Endodermal cell (in vitro differentiated cells): ENCODE measurements at regions not wholly inside any gene's neighbourhood (a gene's known extent, or its start where the extent isn't known, plus 50 kb on each side); places are given as distances from the start of the nearest gene placed in this dataset.

Experiments
- DNase-seq: peaks from one replicate; pipeline ENCODE4 v3.0.0-alpha.2; 2017
- H3K27ac ChIP-seq: 2 replicates; pipeline ENCODE4 v1.5.1; 2013; ENCODE audit warnings: mild to moderate bottlenecking, low read depth, low read length, moderate library complexity
- H3K27me3 ChIP-seq: 2 replicates; pipeline ENCODE4 v1.6.1; 2013; ENCODE audit warnings: mild to moderate bottlenecking, low read length, moderate library complexity; ENCODE audit not compliant: insufficient read depth, control insufficient read depth, poor library complexity, severe bottlenecking
- H3K36me3 ChIP-seq: 2 replicates; pipeline ENCODE4 v1.7.0; 2013; ENCODE audit warnings: mild to moderate bottlenecking, low read length, moderate library complexity; ENCODE audit not compliant: control insufficient read depth, insufficient read depth
- H3K4me1 ChIP-seq: one replicate; pipeline ENCODE4 v1.7.0; 2013; ENCODE audit warnings: low read length; ENCODE audit not compliant: control insufficient read depth, insufficient read depth
- H3K4me3 ChIP-seq: 2 replicates; pipeline ENCODE4 v1.5.1; 2013; ENCODE audit warnings: mild to moderate bottlenecking, low read length, moderate library complexity
- H3K9ac ChIP-seq: 2 replicates; pipeline ENCODE4 v1.6.1; 2013; ENCODE audit warnings: mild to moderate bottlenecking, low read length, moderate library complexity; ENCODE audit not compliant: poor library complexity, severe bottlenecking; ENCODE audit errors: extremely low read depth
- H3K9me3 ChIP-seq: 2 replicates; pipeline ENCODE4 v1.6.1; 2013; ENCODE audit warnings: mild to moderate bottlenecking, low read length, moderate library complexity; ENCODE audit not compliant: control insufficient read depth
- H3K27ac Mint-ChIP-seq: 2 replicates; pipeline ENCODE4 v1.8.0; 2020; ENCODE audit warnings: mixed read lengths
- H3K27me3 Mint-ChIP-seq: 2 replicates; pipeline ENCODE4 v1.8.0; 2021; ENCODE audit warnings: mild to moderate bottlenecking, mixed read lengths; ENCODE audit not compliant: insufficient read depth
- H3K36me3 Mint-ChIP-seq: 2 replicates; pipeline ENCODE4 v1.8.0; 2020; ENCODE audit warnings: low read depth, mixed read lengths
- H3K4me1 Mint-ChIP-seq: 2 replicates; pipeline ENCODE4 v1.8.0; 2020; ENCODE audit warnings: mixed read lengths
- H3K4me3 Mint-ChIP-seq: 2 replicates; pipeline ENCODE4 v1.8.0; 2020; ENCODE audit warnings: mild to moderate bottlenecking, moderate library complexity, mixed read lengths
- H3K9me3 Mint-ChIP-seq: 2 replicates; pipeline ENCODE4 v1.8.0; 2020; ENCODE audit warnings: mild to moderate bottlenecking, mixed read lengths
- CTCF ChIP-seq: fragments of 200-600 bp; sonication (generic); conservative IDR thresholded peaks from 2 replicates; pipeline ENCODE4 v1.5.0; 2021; ENCODE audit warnings: antibody characterized with exemption, mild to moderate bottlenecking
- WGBS, 2 experiments: methylation state at CpG; one replicate each; pipeline versions ENCODE4 v1.1.5 to v1.1.7; 2013; ENCODE audit warnings: missing lambda C conversion rate in 2 of 2, mixed read lengths in 1 of 2; ENCODE audit not compliant: insufficient coverage in 1 of 2, insufficient read length in 1 of 2; 5-methylcytosine and 5-hydroxymethylcytosine counted together

GRCh38 chr5:1660511-1660910 is 136.8 kb upstream of the LPCAT1 start:
- Mint-ChIP-seq H3K4me1 (no peaks in the 10 kb centered on the region), H3K4me3 (no peak overlapping the region), H3K27ac (no peak overlapping the region), H3K27me3 (peaks cover 13% of the 10 kb centered on the region), H3K36me3 (no peaks in the 10 kb centered on the region), H3K9me3 (no peaks in the 10 kb centered on the region)
- Histone ChIP-seq H3K4me3 (no peak overlapping the region), H3K27me3 (peaks cover 13% of the 10 kb centered on the region), H3K27ac (no peak overlapping the region), H3K36me3 (no peaks in the 10 kb centered on the region), H3K4me1 (peaks cover 4% of the 10 kb centered on the region), H3K9ac (no peak overlapping the region), H3K9me3 (no peaks in the 10 kb centered on the region)
- no peak for TF ChIP-seq CTCF
- DNase-seq = no peak
- 73 to 90% methylated on average over 2 to 10 of the region's 10 CpGs for WGBS, 2 experiments

GRCh38 chr5:1660001-1660400 is 136.2 kb upstream of the LPCAT1 start:
- Mint-ChIP-seq H3K4me3 (no peak overlapping the region), H3K36me3 (no peaks in the 10 kb centered on the region), H3K27me3 (peaks cover 9% of the 10 kb centered on the region), H3K27ac (no peak overlapping the region), H3K4me1 (no peaks in the 10 kb centered on the region), H3K9me3 (no peaks in the 10 kb centered on the region)
- Histone ChIP-seq H3K36me3 (no peaks in the 10 kb centered on the region), H3K9ac (no peak overlapping the region), H3K27ac (no peak overlapping the region), H3K4me3 (no peak overlapping the region), H3K4me1 (peaks cover 4% of the 10 kb centered on the region), H3K27me3 (peaks cover 8% of the 10 kb centered on the region), H3K9me3 (no peaks in the 10 kb centered on the region)
- WGBS, 2 experiments = 79 to 82% methylated on average over 6 to 17 of the region's 17 CpGs
- no peak for TF ChIP-seq CTCF
- DNase-seq = peak; percentile 61

- Mint-ChIP-seq H3K27me3 (peaks cover 9% of the 10 kb centered on the region), H3K27ac (no peak overlapping the region), H3K4me3 (no peak overlapping the region), H3K9me3 (no peaks in the 10 kb centered on the region), H3K36me3 (no peaks in the 10 kb centered on the region), H3K4me1 (no peaks in the 10 kb centered on the region)
- Histone ChIP-seq H3K27me3 (peaks cover 8% of the 10 kb centered on the region), H3K9ac (no peak overlapping the region), H3K9me3 (no peaks in the 10 kb centered on the region), H3K27ac (peak overlapping the region; percentile 72), H3K4me1 (peaks cover 4% of the 10 kb centered on the region), H3K36me3 (no peaks in the 10 kb centered on the region), H3K4me3 (no peak overlapping the region)
- DNase-seq = no peak
- 75 to 80% methylated on average over 16 to 23 of the region's 23 CpGs for WGBS, 2 experiments
- no peak for TF ChIP-seq CTCF
Observed at GRCh38 chr5:1659100-1659981, 135.6 kb upstream of the LPCAT1 start.
